T-helper 2 cell (primary cell): ENCODE measurements at regions not wholly inside any gene's neighbourhood (a gene's known extent, or its start where the extent isn't known, plus 50 kb on each side); places are given as distances from the start of the nearest gene placed in this dataset.

Source experiments
- DNase-seq, 5 experiments: peaks; one replicate each; pipeline versions ENCODE4 v3.0.0 to v3.0.0-alpha.2; 2012 to 2022

DNA sequence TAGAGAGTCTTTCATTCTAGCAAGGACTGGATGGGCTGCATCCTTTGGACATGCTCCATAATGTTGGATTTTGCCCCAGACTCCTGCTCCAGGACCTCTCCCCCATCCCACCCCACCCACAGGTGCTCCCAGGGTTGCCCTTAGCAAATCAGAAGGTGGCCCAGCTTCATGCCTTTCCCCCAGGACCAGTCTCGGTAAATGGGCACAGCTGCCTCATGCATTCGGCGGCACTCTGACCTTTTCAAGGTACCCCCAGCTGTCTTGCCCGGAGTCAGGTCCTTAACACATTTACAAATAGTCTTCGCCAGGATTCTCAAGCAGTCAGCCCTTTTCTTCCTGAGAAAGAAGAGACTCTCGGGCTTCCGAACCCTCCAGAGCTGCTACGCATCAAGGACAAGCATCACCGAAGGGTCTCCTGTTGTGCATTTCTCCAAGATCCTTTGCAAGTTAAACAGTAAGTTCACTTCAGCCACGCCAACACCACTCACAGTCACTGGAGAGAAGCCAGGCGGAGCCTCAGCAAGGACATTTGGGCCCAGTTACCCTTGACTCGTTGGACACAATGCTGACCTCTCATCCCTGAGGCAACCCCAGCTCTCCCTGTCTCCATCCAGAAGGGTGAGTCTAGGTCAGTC is 287.8 kb downstream of the FAM43A start:
- no peak for DNase-seq

- DNase-seq, result no peak
Observed at GRCh38 chr3:194974468-194975135, 288.9 kb downstream of the FAM43A start.

DNA sequence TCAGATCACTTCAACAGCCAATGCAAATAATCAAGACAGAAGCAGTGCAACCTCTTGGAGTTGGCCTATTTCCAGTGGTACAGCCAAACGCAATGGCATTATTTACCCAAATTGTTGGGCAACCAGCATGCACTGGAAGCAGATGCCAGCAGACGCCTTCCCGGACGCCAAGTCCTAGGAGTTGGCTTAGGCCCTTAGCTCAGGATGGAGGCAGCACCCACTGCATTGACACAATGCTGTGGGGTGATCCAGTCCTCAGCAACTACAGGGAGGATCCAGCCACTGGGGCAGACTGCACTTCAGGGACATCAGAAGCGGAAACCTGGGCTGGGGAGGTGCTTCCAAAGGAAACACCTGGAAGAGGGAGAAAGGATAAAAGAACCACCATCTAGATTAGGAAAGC is 290.4 kb downstream of the FAM43A start:
- DNase-seq, result no peak

DNA sequence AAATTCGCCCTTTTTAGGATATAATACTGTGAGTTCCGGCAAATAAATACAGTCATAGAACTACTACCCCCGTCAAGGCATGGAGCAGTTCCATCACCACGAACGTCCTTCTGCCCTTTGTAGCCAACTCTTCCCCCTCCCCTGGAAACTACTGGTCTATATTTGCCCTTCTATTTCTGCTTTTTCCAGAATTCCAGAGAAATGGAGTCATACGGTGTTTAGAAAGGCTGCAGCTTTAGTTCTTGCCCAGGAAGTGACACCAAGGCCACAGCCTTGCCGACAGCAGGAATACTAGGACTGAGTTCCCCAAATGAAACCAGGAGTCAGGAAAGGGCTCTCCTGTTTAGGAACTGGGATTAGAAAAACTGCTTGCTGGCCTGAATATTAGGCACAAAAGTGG is 291.2 kb downstream of the FAM43A start:
- no peak for DNase-seq

DNA sequence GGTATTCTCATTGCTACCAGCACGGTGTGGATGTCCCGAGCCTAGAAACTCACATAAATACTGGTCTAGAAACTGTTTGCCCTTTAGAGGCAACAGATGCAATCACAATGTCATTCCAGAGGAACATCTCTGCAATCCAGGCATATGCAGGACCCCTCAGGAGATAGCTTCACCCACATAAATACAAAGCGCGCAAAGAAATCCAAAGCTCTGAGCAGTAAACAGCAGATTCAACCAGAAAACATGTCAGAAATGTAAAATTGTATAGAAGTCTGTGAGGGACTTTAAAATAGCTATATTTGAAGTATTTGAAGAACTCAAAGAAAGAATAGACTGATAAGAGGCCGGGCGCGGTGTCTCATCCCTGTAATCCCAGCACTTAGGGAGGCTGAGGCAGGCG is 291.7 kb downstream of the FAM43A start:
- DNase-seq, result no peak

DNA sequence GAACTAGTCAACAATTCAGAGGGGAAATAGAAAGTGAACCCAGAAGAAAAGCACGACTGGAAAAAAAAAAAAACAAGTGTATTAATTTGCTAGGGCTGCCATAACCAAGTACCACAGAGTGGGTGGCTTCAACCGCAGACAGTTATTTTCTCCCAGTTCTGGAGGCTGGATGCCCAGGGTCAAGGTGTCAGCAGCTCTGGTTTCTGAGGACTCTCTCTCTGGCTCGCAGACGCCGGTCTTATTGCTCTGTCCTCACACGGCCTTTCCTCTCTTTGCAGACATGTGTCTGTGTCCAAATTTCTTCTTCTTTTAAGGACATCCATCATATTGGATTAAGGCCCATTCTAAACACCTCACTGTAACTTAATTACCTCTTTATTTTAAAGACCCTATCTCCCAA is 291.8 kb downstream of the XXYLT1 start:
- DNase-seq, result no peak

DNA sequence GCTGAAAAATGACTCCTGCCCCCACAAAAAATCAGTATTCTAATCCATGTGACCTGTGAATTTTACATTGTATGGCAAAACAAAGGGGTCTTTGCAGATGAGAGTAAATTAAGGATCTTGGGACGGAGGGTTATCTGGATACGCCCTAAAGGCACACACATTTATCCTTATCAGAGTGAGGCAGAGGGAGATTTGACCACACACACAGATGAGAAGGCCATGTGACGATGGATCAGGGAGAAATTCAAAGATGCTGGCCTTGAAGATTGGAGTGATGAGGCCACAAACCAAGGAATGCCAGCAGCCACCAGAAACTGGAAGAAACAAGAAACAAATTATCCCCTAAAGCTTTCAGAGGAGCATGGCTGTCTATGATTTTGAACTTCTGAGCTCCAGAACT is 288.5 kb downstream of the XXYLT1 start:
- DNase-seq, result no peak

DNA sequence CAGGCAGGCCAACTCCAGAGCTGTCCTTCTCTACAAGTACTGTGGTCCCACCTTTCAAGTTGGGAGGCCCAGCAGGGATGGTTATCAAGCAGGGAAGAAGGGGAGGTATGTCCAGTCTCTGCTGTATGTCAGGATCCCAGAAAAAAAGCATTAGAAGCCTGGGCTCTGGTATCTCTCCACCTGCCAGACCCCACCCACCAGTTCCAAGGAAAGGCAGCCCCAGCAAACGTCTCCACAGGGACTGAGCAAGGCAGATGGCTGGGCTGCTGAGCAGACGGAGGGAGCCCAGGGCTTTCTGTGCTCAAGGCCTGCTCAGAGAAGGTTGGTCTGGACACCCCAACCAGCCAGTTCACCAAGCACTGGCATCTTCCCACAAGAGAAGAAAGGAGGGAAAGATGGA is 287.8 kb downstream of the XXYLT1 start:
- no peak for DNase-seq

DNA sequence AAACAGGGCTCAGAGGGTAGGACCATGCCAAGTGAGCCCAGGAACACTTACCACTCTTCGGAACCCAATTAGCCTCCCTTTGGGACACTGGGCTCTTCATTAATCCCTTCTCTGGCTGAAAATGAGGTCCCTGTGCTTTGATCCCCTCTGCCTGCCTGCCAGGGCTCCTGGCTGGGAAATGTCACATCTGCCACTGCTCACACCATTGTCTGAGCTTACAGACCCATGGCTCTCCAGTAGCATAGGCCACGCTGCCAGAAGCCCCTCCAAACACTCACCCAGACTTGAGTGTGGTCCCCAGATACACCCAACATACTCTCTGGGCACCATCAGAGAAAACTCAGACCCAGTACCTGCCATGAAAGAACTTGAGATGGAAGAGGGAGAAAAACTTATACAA is 287.3 kb downstream of the XXYLT1 start:
- no peak for DNase-seq

DNA sequence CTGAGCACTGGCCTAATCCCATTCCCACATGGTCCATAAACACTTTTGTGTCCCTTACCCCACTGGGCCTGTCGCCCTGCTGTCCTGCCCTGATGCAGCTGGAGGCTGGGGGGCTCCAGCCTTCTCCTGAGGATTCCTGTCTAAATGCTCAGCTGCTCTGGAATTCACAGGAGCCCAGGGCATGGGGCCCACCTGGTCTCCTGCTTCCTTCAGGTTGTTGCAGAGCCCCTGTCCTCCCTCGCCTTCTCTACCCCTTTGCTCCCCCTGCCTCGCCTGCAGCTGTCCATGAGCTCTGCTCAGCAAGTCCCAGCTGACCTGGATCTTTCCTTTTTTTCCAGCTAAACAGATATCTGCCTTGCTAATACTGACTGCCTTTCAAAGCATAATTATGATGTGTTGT is 286.9 kb downstream of the XXYLT1 start:
- no peak for DNase-seq

DNA sequence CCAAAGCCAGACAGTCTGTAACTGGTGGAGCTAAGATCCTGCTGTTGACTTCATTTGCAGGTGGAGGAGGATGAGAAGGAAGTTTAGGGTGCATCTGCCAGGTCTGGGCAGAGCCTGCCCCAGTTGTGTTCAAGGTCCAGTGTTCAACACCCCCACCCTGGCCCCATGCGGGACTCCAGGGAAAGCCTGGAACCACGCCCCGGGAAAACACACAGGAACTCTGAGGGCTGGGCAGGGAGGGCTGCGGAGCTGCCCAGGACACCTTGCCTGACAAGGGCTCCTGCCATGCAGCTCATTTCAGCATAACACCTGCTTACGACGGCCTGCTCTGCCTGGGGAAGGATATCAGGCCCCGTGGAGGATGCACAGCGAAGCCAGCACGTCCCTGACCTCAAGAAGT is 286.3 kb downstream of the XXYLT1 start:
- DNase-seq, result no peak

DNA sequence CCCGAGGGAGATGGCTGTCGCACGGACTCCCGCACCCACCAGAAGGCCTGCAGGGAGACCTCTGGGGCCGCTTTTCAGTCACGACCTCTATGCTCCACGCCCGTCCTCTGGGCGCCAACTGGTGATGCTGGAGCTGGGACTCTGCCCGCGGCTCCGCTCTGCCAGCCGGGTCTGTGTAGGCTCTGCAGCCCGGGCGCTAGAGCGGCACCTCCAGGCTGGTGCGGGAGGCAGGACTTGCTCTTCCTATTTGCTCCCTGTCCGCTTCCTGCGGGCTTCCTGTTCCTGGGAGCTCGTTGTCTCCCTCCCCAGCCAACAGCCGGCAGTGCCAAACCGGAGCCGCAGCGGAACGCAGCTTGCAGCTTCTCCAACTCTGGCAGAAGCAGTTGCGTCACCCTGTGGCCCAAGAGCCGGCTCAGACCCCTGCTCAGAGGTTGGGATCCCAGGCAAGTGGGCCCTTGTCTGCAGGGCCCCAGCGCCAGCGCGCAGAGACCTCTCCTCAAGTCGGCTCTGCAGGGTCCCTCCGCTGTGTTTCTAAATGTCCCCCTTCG is 285.9 kb downstream of the XXYLT1 start:
- no peak for DNase-seq

DNA sequence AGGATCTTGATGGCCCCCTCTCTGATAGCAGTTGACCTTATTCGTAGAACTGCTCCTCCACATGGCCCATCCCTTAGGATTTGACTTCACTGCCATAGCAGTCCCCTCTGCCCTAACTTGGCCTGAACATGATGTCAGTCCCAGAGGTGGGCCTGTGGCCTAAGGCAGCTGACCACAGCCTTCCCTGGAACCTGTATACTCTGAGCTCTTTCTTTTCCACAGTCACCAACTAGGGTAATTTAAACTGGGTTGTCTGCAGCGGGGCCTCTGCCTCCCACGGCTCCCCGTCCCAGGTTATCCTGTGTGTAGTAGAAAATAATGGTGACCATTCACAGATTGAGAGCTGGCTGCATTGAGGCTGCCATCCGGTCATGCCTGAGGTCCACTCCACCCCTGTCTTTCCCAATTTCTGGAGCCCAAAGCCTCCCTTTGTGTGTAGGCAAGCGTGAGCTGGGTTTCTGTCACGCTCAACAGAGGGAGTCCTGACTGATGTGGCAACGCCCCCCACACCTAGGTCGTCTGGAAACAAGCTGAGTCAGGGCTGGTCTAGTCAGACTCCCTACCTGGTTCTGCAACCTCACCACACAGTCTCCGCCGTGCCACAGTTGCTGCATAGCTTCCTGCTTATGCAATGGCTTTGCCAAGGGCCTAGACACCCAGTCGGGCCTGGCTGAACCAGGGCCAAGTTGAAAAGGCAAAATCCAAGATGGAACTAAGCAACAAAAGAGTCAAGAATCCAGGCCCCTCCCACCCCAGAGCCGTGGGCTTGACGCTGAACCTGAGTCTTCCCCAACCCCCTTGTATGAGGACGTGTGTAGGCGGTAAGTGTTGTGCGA is 284.5 kb downstream of the XXYLT1 start:
- DNase-seq, result no peak

- DNase-seq, result no peak
Observed at GRCh38 chr3:194987571-194988494, 283.1 kb downstream of the XXYLT1 start.

GRCh38 chr3:194988495-194989165 is 282.3 kb downstream of the XXYLT1 start:
- no peak for DNase-seq

DNA sequence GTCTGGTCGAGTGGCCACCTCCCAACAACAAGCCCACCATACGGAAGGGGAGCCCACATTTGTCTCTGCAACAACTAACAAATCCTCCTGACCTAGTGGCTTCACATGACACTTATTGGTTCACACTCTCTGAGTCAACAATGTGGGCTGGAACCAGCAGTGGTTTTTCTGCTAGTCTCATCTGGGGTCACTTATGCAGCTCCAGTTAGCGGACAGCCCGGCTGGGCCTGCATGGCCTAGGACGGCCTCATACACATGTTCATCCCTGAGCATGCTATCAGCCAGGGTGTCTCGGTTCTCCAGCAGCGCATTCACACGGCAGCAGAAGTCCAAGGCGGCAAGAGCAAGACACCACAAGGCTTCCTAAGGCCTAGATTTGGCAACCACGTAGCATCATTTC is 281.7 kb downstream of the XXYLT1 start:
- no peak for DNase-seq

DNA sequence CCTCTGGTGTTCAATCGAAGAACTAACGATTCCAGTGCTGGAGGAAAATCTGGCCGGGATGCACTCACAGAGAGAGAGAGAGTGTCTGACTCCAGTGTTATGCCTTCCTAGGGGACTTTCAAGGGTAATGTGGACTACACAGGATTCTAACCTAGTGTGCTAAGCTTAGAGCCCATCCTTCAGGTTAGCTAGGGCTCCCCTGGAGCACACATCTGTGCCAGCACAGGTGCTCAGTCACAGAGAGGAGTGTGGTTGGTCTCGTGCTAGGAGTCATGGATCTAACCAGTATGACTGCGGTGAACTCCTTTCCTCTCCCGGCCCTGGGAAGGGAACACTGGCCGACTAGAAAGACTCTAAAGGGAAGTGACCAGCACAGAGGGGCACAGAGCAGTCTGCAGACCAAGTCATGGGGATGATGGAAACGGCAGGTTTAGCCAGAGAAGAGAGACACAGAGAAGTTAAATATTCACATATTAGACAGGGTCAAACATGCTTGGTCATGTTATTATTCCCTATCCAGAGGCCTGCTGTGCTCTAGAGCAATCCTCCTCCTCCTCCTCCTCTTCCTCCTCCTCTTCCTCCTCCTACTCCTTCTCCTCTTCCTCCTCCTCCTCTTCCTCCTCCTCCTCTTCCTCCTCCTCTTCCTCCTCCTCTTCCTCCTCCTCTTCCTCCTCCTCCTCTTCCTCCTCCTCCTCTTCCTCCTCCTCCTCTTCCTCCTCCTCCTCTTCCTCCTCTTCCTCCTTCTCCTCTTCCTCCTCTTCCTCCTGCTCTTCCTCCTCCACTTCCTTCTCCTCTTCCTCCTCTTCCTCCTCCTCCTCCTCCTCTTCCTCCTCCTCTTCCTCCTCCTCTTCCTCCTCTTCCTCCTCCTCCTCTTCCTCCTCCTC is 280.3 kb downstream of the XXYLT1 start:
- no peak for DNase-seq

- DNase-seq, result no peak
Observed at GRCh38 chr3:194991338-194991654, 279.7 kb downstream of the XXYLT1 start.

DNA sequence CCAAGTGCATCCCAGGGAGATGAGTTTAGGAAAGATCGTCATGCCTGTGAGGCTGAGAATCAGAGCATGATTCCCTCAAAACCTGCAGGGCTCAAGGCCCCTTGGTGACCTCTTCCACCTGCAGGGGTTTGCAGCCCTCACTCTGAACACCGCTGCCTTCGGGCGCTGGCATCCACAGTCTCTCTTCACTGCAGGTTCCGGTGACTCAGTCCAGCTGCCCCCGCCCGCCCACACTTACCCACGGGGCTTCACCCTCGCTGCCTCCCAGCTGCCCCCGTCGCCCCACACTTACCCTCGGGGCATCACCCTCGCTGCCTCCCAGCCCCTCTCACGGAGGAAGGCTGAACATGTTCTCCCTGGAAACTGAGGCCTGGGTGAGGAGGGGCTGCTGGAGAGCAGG is 277.1 kb downstream of the XXYLT1 start:
- no peak for DNase-seq

- DNase-seq, result no peak
Observed at GRCh38 chr3:194994551-194994981, 276.4 kb downstream of the XXYLT1 start.

DNA sequence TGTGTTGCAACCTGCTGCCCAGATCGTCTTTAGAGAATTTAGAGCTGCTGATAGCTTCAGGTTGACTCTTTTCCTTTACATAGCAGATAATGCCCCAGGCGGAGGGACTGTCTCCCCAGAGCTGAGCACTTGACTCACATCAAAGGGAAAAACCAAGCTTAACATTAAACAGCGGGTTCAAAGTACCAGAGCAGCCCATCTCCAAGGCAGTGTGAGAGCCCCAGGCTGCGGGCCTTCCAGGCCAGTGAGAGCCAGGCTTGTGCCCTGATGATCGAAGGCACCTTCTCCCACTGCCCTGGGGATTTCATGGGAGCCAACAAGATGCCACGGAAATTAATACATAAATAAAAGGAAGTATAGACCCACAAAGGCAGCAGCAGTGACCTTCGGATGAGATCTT is 275.6 kb downstream of the XXYLT1 start:
- no peak for DNase-seq
